ENCODE measurements at regions not wholly inside any gene's neighbourhood (a gene's known extent, or its start where the extent isn't known, plus 50 kb on each side); places are given as distances from the start of the nearest gene placed in this dataset.
"Not testable (repeated sequence)": the region's sequence is repeated elsewhere in the genome, so short reads cannot be mapped to it uniquely, and the experiment has no call there.

- Histone ChIP-seq H3K9me3 (no peaks in the 10 kb centered on the region), H3K27ac (no peak overlapping the region), H3K4me1 (replicated peaks) (no peaks in the 10 kb centered on the region), H3K27me3 (replicated peaks; ENCODE audit: insufficient read depth) (no peaks in the 10 kb centered on the region), H3K4me3 (no peak overlapping the region), H3K36me3 (no peaks in the 10 kb centered on the region)
- TF ChIP-seq POLR2A (IDR thresholded peaks at IDR 0.05) (no peak), POLR2AphosphoS5 (IDR thresholded peaks at IDR 0.05) (no peak)
- TF ChIP-seq, protein P1, sequence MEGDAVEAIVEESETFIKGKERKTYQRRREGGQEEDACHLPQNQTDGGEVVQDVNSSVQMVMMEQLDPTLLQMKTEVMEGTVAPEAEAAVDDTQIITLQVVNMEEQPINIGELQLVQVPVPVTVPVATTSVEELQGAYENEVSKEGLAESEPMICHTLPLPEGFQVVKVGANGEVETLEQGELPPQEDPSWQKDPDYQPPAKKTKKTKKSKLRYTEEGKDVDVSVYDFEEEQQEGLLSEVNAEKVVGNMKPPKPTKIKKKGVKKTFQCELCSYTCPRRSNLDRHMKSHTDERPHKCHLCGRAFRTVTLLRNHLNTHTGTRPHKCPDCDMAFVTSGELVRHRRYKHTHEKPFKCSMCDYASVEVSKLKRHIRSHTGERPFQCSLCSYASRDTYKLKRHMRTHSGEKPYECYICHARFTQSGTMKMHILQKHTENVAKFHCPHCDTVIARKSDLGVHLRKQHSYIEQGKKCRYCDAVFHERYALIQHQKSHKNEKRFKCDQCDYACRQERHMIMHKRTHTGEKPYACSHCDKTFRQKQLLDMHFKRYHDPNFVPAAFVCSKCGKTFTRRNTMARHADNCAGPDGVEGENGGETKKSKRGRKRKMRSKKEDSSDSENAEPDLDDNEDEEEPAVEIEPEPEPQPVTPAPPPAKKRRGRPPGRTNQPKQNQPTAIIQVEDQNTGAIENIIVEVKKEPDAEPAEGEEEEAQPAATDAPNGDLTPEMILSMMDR (IDR thresholded peaks at IDR 0.05): no peak
- 59% methylated on average over 1 of the region's 1 CpG for WGBS
- no peak for DNase-seq (ENCODE audit: low spot score)
- intact Hi-C loops (cut with DNase I): no loop called here
These were observed 541.5 kb upstream of the ANO3 start for GRCh38 chr11:25790396-25790795.

DNA sequence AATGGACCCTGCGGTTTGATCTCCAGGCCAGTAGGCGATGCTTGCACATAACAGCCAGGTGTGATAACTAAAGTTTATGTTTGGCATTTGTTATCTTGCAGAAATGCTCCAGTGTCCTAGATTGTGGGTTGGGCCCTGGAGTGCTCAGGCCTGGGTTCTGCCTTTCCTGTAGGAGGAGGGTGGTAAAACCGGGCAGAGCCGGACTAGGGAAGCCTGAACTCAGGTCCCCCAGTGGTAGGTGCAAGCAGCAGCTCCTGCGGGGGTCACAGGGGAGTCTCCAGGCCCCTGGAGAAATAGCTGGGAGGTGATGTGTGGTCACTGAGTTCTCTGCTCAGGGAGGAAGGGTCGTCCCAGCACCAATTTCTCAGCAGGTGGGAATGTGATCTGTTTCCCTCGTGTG lies 538.3 kb upstream of the ANO3 start:
- DNase-seq (ENCODE audit: low spot score): no peak
- H3K27ac ChIP-seq: no peak overlapping the region
- no peaks in the 10 kb centered on the region for H3K9me3 ChIP-seq
- WGBS: 89% methylated on average over 7 of the region's 7 CpGs
- H3K4me1 ChIP-seq (replicated peaks): no peaks in the 10 kb centered on the region
- H3K4me3 ChIP-seq: no peak overlapping the region
- H3K36me3 ChIP-seq: no peaks in the 10 kb centered on the region
- TF ChIP-seq POLR2A (IDR thresholded peaks at IDR 0.05) (no peak), POLR2AphosphoS5 (IDR thresholded peaks at IDR 0.05) (no peak)
- TF ChIP-seq, protein P1 (IDR thresholded peaks at IDR 0.05): no peak
- H3K27me3 ChIP-seq (replicated peaks; ENCODE audit: insufficient read depth): no peaks in the 10 kb centered on the region
- intact Hi-C loops (cut with DNase I): no loop called here

- no peak overlapping the region for H3K27ac ChIP-seq
- 100% methylated on average over 1 of the region's 1 CpG for WGBS
- intact Hi-C loops (cut with DNase I): no loop called here
- no peaks in the 10 kb centered on the region for H3K4me1 ChIP-seq (replicated peaks)
- no peak for DNase-seq (ENCODE audit: low spot score)
- H3K36me3 ChIP-seq: no peaks in the 10 kb centered on the region
- no peak overlapping the region for H3K4me3 ChIP-seq
- no peaks in the 10 kb centered on the region for H3K27me3 ChIP-seq (replicated peaks; ENCODE audit: insufficient read depth)
- no peaks in the 10 kb centered on the region for H3K9me3 ChIP-seq
- TF ChIP-seq, protein P1 (IDR thresholded peaks at IDR 0.05): no peak
These were observed 537.1 kb upstream of the ANO3 start for GRCh38 chr11:25794804-25795203.

GRCh38 chr11:25816411-25816810 lies 515.5 kb upstream of the ANO3 start:
- Histone ChIP-seq H3K9me3 (no peaks in the 10 kb centered on the region), H3K4me3 (no peak overlapping the region), H3K27ac (no peak overlapping the region), H3K4me1 (replicated peaks) (no peaks in the 10 kb centered on the region), H3K36me3 (no peaks in the 10 kb centered on the region), H3K27me3 (replicated peaks; ENCODE audit: insufficient read depth) (no peaks in the 10 kb centered on the region)
- intact Hi-C loops (cut with DNase I): no loop called here
- 93% methylated on average over 3 of the region's 3 CpGs for WGBS
- TF ChIP-seq, protein P1 (IDR thresholded peaks at IDR 0.05): no peak
- DNase-seq (ENCODE audit: low spot score): no peak

DNA sequence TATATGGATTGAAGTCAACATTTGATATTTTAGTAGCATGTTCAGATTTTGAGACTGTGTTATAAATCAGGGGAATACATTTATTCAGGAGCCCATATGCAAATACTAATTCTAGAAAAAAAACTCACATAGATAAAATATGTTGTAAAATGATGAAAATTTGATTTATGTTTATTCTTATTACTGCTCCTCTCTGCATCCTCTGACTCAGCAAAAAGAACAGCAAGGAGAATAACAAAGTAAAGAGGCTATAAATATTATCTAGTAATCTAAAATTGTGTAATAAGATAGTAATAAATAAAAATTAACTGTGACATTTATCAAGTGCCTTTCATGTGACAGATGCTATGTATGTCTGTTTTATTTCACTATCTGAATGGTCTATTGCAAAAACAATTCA lies 507.2 kb upstream of the ANO3 start:
- no peaks in the 10 kb centered on the region for H3K9me3 ChIP-seq
- no peak overlapping the region for H3K27ac ChIP-seq
- no peaks in the 10 kb centered on the region for H3K4me1 ChIP-seq (replicated peaks)
- no peak for DNase-seq (ENCODE audit: low spot score)
- no peak overlapping the region for H3K4me3 ChIP-seq
- no peaks in the 10 kb centered on the region for H3K27me3 ChIP-seq (replicated peaks; ENCODE audit: insufficient read depth)
- intact Hi-C loops (cut with DNase I): no loop called here
- no peaks in the 10 kb centered on the region for H3K36me3 ChIP-seq
- TF ChIP-seq POLR2AphosphoS5 (IDR thresholded peaks at IDR 0.05) (no peak), POLR2A (IDR thresholded peaks at IDR 0.05) (no peak)
- TF ChIP-seq, protein P1 (IDR thresholded peaks at IDR 0.05): no peak

GRCh38 chr11:25831485-25831884 lies 500.4 kb upstream of the ANO3 start:
- H3K27me3 ChIP-seq (replicated peaks; ENCODE audit: insufficient read depth); H3K4me1 ChIP-seq (replicated peaks); H3K36me3 ChIP-seq; H3K27ac ChIP-seq; DNase-seq (ENCODE audit: low spot score); intact Hi-C loops (cut with DNase I); H3K4me3 ChIP-seq; H3K9me3 ChIP-seq: not testable (repeated sequence)
- WGBS: 92% methylated on average over 10 of the region's 10 CpGs
